GM12865 (cell line): ENCODE measurements at regions not wholly inside any gene's neighbourhood (a gene's known extent, or its start where the extent isn't known, plus 50 kb on each side); places are given as distances from the start of the nearest gene placed in this dataset.

Source experiments
- DNase-seq: peaks from one replicate; pipeline ENCODE4 v3.0.0; 2010; ENCODE audit warnings: low read depth
- H3K4me3 ChIP-seq: 2 replicates; pipeline ENCODE4 v1.5.1; 2011; ENCODE audit warnings: mild to moderate bottlenecking, low read depth, low read length, control low read depth
- CTCF ChIP-seq: IDR thresholded peaks from 2 replicates; pipeline ENCODE4 v1.5.1; 2011; ENCODE audit warnings: low read length, control low read depth, low read depth, inconsistent platforms; ENCODE audit not compliant: insufficient read depth; ENCODE audit errors: missing control alignments

- no peak for TF ChIP-seq CTCF
- no peak for DNase-seq
- H3K4me3 ChIP-seq = no peak overlapping the region
These were observed 188.4 kb downstream of the DHX15 start for GRCh38 chr4:24395937-24396336.

GRCh38 chr4:24394041-24394440, 190.3 kb downstream of the DHX15 start:
- no peak overlapping the region for H3K4me3 ChIP-seq
- no peak for TF ChIP-seq CTCF
- DNase-seq = no peak

GRCh38 chr4:24392613-24393012, 191.7 kb downstream of the DHX15 start:
- TF ChIP-seq CTCF = no peak
- H3K4me3 ChIP-seq = no peak overlapping the region
- no peak for DNase-seq

- no peak for TF ChIP-seq CTCF
- H3K4me3 ChIP-seq = no peak overlapping the region
- peak; percentile 2 for DNase-seq
These were observed 202.0 kb downstream of the DHX15 start for GRCh38 chr4:24382381-24382780.

GRCh38 chr4:24380957-24381665, 203.2 kb downstream of the DHX15 start:
- DNase-seq = no peak
- TF ChIP-seq CTCF = no peak
- H3K4me3 ChIP-seq = no peak overlapping the region

- TF ChIP-seq CTCF = no peak
- H3K4me3 ChIP-seq = no peak overlapping the region
- DNase-seq = no peak
These were observed 210.7 kb downstream of the DHX15 start for GRCh38 chr4:24373704-24374103.

- TF ChIP-seq CTCF = no peak
- H3K4me3 ChIP-seq = no peak overlapping the region
- no peak for DNase-seq
These were observed 211.5 kb downstream of the DHX15 start for GRCh38 chr4:24372881-24373280.
